ENCODE measurements at regions not wholly inside any gene's neighbourhood (a gene's known extent, or its start where the extent isn't known, plus 50 kb on each side); places are given as distances from the start of the nearest gene placed in this dataset.

DNA sequence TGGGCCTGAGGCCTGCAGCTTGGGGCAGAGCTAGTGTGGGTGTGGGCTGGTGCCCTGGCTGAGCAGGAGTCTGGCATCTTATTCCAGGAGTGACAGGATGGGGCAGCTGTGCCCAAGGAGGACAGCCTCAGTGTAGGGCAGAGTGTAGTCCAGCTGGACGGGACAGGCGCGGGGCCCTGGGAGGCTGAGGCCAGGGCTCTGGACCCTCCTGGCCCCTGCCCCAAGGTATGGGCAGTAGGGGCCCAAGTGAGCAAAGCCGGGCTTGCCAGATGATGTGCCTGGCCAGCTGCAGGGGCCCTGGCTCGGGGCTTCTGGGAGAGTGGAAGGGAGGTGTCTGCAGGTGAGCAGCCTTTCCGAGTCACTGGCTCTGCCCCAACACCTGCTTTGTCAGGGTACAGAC, 1190.9 kb downstream of the BRD1 start:
- TF ChIP-seq MYC (IDR thresholded peaks at IDR 0.05; ENCODE audit: low read depth, low read length), result no peak
- no peak for DNase-seq (ENCODE audit: low read depth)
- H3K4me3 ChIP-seq (ENCODE audit: low read depth, low read length), result no peak overlapping the region

DNA sequence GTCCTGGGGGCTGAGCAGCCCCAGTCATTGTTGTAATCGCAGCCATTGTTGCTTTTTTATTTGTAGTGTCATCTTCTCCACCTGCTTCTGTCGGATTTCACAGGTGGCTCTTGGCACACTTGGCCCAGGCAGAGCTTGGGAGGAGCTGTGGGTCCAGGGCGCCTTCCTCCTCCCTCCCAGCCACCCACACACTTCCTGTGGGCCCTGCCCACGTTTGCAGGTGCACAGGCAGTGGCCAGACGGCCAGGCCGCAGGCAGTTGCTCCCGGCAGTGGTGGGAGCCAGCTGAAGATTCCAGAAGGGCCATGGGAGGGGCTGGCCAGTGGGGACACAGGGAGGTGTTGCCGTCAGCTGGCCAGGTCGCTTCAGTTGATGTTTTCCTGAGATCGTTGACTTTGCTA, 1191.9 kb downstream of the BRD1 start:
- no peak overlapping the region for H3K4me3 ChIP-seq (ENCODE audit: low read depth, low read length)
- peak; percentile 55 for DNase-seq (ENCODE audit: low read depth)
- TF ChIP-seq, protein P1, sequence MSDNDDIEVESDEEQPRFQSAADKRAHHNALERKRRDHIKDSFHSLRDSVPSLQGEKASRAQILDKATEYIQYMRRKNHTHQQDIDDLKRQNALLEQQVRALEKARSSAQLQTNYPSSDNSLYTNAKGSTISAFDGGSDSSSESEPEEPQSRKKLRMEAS (IDR thresholded peaks at IDR 0.05; ENCODE audit: low read depth, low read length), result no peak
- TF ChIP-seq, protein P2, sequence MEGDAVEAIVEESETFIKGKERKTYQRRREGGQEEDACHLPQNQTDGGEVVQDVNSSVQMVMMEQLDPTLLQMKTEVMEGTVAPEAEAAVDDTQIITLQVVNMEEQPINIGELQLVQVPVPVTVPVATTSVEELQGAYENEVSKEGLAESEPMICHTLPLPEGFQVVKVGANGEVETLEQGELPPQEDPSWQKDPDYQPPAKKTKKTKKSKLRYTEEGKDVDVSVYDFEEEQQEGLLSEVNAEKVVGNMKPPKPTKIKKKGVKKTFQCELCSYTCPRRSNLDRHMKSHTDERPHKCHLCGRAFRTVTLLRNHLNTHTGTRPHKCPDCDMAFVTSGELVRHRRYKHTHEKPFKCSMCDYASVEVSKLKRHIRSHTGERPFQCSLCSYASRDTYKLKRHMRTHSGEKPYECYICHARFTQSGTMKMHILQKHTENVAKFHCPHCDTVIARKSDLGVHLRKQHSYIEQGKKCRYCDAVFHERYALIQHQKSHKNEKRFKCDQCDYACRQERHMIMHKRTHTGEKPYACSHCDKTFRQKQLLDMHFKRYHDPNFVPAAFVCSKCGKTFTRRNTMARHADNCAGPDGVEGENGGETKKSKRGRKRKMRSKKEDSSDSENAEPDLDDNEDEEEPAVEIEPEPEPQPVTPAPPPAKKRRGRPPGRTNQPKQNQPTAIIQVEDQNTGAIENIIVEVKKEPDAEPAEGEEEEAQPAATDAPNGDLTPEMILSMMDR (IDR thresholded peaks at IDR 0.05; ENCODE audit: low read depth, low read length), result no peak
- TF ChIP-seq POLR2A (IDR thresholded peaks at IDR 0.05; ENCODE audit: extremely low read depth, insufficient read length) (no peak), MYC (IDR thresholded peaks at IDR 0.05; ENCODE audit: low read depth, low read length) (no peak)

DNA sequence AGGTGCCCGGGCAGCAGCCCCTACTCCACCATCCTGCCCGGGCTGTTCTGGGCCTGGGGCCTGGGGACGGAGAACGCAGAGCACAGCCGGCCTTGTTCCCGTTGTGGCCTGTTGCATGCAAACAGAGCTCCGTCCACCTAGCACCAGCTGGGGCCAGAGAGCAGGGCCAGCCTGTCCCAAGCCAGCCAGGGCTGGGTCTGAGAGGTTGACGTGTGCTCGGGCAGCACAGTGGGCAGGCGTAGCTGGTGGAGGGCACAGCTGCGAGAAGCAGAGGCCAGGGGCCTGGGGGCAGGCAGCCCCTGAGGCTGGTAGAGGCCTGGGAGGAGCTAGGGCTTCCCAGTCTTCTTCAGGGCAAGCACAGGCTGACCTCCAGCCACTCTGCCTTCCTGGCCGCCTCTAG, 1192.6 kb downstream of the BRD1 start:
- no peak for DNase-seq (ENCODE audit: low read depth)
- TF ChIP-seq POLR2A (IDR thresholded peaks at IDR 0.05; ENCODE audit: extremely low read depth, insufficient read length) (no peak), MYC (IDR thresholded peaks at IDR 0.05; ENCODE audit: low read depth, low read length) (no peak)
- TF ChIP-seq, protein P1 (IDR thresholded peaks at IDR 0.05; ENCODE audit: low read depth, low read length), result no peak
- TF ChIP-seq, protein P2 (IDR thresholded peaks at IDR 0.05; ENCODE audit: low read depth, low read length), result no peak

DNA sequence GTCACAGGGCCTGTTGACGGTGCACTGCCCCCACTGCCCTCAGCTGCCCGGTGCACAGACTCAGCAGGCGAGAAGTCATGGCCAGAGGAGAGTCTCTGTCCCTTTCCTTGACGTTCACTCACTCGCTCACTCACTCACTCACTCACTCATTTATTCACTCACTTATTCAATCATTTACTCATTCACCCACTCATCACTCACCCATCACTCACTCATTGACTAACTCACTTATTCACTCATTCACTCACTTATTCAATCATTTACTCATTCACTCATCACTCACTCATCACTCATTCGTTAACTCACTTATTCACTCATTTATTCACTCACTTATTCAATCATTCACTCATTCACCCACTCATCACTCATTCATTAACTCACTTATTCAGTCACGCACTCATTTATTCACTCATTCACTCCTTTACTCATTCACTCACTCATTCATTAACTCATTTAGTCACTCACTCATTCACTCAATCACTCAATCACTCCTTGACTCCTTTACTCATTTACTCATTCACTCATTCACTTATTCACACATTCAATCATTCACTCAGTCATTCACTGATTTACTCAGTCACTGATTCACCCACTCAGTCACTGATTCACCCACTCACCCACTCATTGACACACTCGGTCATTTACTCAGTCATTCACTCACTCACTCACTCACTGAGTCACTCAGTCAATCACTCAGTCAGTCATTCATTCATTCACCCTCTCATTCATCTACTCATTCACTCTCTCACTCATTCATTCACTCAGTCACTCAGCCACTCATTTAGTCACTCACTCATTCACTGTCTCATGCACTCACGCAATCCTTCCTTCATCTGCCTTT, 1193.5 kb downstream of the BRD1 start:
- no peak overlapping the region for H3K4me3 ChIP-seq (ENCODE audit: low read depth, low read length)
- DNase-seq (ENCODE audit: low read depth), result no peak
- no peak for TF ChIP-seq POLR2A (IDR thresholded peaks at IDR 0.05; ENCODE audit: extremely low read depth, insufficient read length)
- TF ChIP-seq, protein P1 (IDR thresholded peaks at IDR 0.05; ENCODE audit: low read depth, low read length), result no peak
- no peak for TF ChIP-seq MYC (IDR thresholded peaks at IDR 0.05; ENCODE audit: low read depth, low read length)
- TF ChIP-seq, protein P2 (IDR thresholded peaks at IDR 0.05; ENCODE audit: low read depth, low read length), result no peak

More for the DNA sequence above, 1192.6 kb downstream of the BRD1 start:
- H3K4me3 ChIP-seq (ENCODE audit: low read depth, low read length), result no peak overlapping the region

DNA sequence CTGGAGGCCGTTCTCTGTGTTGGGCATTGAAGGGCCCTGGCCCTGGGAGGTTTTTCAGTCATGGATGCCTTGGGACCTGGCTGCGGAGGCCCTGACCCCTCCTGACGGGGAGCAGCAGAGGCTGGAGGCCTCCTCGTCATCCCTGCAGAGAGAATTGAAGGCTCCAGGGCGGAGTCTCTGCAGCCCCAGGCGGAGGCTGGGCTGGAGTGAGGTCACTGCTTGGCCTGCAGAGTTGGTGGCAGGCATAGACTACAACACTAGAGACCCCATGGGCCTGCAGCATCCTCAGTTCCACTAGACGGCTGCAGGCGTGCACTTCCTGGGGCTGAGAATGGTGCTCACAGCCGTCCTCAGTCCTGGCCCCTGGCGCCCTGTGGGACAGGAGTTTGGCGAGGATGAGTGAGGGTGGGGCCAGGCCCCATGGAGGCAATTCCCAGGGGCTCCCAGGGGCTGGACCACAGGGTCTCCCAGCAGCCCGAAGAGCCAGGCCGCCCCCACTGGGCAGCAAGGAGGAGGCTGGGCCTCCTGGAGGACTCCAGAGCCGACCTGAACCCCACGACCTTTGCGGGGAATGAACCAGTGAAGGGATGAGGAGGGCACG, 1194.9 kb downstream of the BRD1 start:
- TF ChIP-seq, protein P2 (IDR thresholded peaks at IDR 0.05; ENCODE audit: low read depth, low read length), result no peak
- TF ChIP-seq POLR2A (IDR thresholded peaks at IDR 0.05; ENCODE audit: extremely low read depth, insufficient read length), result no peak
- TF ChIP-seq, protein P1 (IDR thresholded peaks at IDR 0.05; ENCODE audit: low read depth, low read length), result no peak
- no peak for TF ChIP-seq MYC (IDR thresholded peaks at IDR 0.05; ENCODE audit: low read depth, low read length)
- DNase-seq (ENCODE audit: low read depth), result no peak
- H3K4me3 ChIP-seq (ENCODE audit: low read depth, low read length), result no peak overlapping the region

DNA sequence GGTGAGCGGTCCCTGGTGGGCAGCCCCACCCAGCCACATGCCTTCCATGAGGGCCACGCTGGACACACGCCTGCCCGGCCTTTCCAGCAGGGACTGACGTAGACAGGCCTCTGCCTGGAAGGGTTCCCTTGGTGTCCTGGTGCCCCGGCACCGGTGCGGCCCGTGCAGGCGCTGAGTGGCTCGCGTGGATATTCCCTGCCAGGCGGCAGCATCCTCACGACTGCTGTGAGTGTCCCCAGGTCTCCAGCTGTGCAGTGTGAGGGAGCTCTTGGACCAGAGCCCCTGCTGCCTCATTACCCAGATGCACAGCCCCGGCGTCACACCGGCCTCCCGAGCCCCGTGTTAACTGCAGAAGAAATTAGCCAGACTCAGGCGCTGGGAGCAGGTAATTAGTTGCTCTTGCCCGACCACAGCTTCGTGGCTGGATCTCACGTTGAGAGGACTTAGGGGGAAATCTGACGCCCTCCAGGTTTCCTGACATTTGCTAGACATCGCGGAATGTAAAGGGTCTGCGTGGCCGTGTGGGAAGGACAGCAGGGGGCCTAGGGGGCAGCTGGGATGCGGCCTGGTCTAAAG, 1196.3 kb downstream of the BRD1 start:
- H3K4me3 ChIP-seq (ENCODE audit: low read depth, low read length), result no peak overlapping the region
- no peak for DNase-seq (ENCODE audit: low read depth)
- TF ChIP-seq POLR2A (IDR thresholded peaks at IDR 0.05; ENCODE audit: extremely low read depth, insufficient read length) (no peak), MYC (IDR thresholded peaks at IDR 0.05; ENCODE audit: low read depth, low read length) (no peak)
- TF ChIP-seq, protein P1 (IDR thresholded peaks at IDR 0.05; ENCODE audit: low read depth, low read length), result no peak
- TF ChIP-seq, protein P2 (IDR thresholded peaks at IDR 0.05; ENCODE audit: low read depth, low read length), result no peak

Measured in NB4 (cell line).